ENCODE measurements at regions not wholly inside any gene's neighbourhood (a gene's known extent, or its start where the extent isn't known, plus 50 kb on each side); places are given as distances from the start of the nearest gene placed in this dataset.

- TF ChIP-seq ZNF174 (tag by site-specific recombination; IDR thresholded peaks at IDR 0.05) (no peak), EGR2 (tag by site-specific recombination; IDR thresholded peaks at IDR 0.05; ENCODE audit: low read depth) (no peak), ZBTB8A (tag by site-specific recombination; IDR thresholded peaks at IDR 0.05) (no peak), CTCF (tag by site-specific recombination; IDR thresholded peaks at IDR 0.05) (no peak), ZIC2 (tag by site-specific recombination; IDR thresholded peaks at IDR 0.05) (no peak), ZNF16 (tag by site-specific recombination; IDR thresholded peaks at IDR 0.05; ENCODE audit: low read depth) (no peak), REST (tag by site-specific recombination; IDR thresholded peaks at IDR 0.05) (no peak), ZBTB17 (tag by site-specific recombination; IDR thresholded peaks at IDR 0.05) (no peak), ZNF621 (tag by site-specific recombination; IDR thresholded peaks at IDR 0.05) (no peak), ZNF335 (tag by site-specific recombination; conservative IDR thresholded peaks at IDR 0.05) (no peak)
- TF ChIP-seq, protein P1, sequence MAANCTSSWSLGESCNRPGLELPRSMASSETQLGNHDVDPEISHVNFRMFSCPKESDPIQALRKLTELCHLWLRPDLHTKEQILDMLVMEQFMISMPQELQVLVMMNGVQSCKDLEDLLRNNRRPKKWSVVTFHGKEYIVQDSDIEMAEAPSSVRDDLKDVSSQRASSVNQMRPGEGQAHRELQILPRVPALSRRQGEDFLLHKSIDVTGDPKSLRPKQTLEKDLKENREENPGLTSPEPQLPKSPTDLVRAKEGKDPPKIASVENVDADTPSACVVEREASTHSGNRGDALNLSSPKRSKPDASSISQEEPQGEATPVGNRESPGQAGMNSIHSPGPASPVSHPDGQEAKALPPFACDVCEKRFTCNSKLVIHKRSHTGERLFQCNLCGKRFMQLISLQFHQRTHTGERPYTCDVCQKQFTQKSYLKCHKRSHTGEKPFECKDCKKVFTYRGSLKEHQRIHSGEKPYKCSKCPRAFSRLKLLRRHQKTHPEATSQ (tag by site-specific recombination; IDR thresholded peaks at IDR 0.05): no peak
These were observed 498.6 kb downstream of the CHSY3 start for GRCh38 chr5:130402906-130403305.
